ENCODE measurements at regions not wholly inside any gene's neighbourhood (a gene's known extent, or its start where the extent isn't known, plus 50 kb on each side); places are given as distances from the start of the nearest gene placed in this dataset.

DNA sequence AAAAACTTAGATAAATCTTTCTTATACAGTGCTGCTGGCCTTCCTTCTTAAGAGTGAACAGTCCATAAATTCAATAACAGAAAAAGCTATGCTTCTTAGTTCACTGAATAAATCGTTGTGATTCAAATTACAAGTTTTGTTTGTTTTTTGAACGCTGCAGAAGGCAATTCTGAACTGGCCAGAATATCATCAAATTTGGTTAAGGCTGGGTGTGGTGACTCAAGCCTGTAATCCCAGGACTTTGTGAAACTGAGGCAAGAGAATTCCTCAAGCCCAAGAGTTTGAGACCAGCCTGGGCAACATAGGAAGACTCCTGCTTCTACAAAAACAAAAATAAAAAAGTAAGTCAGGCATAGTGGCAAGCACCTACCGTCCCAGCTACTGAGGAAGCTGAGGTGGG is 111.2 kb upstream of the SLC39A10 start:
- TF ChIP-seq, protein P1, sequence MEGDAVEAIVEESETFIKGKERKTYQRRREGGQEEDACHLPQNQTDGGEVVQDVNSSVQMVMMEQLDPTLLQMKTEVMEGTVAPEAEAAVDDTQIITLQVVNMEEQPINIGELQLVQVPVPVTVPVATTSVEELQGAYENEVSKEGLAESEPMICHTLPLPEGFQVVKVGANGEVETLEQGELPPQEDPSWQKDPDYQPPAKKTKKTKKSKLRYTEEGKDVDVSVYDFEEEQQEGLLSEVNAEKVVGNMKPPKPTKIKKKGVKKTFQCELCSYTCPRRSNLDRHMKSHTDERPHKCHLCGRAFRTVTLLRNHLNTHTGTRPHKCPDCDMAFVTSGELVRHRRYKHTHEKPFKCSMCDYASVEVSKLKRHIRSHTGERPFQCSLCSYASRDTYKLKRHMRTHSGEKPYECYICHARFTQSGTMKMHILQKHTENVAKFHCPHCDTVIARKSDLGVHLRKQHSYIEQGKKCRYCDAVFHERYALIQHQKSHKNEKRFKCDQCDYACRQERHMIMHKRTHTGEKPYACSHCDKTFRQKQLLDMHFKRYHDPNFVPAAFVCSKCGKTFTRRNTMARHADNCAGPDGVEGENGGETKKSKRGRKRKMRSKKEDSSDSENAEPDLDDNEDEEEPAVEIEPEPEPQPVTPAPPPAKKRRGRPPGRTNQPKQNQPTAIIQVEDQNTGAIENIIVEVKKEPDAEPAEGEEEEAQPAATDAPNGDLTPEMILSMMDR (IDR thresholded peaks at IDR 0.05 in 8 of 11, conservative IDR thresholded peaks at IDR 0.05 in 3 of 11) = no peak
- no peak for TF ChIP-seq POLR2A (IDR thresholded peaks at IDR 0.05)

All from spleen (tissue), 7 donors.